ENCODE measurements at regions not wholly inside any gene's neighbourhood (a gene's known extent, or its start where the extent isn't known, plus 50 kb on each side); places are given as distances from the start of the nearest gene placed in this dataset.

DNA sequence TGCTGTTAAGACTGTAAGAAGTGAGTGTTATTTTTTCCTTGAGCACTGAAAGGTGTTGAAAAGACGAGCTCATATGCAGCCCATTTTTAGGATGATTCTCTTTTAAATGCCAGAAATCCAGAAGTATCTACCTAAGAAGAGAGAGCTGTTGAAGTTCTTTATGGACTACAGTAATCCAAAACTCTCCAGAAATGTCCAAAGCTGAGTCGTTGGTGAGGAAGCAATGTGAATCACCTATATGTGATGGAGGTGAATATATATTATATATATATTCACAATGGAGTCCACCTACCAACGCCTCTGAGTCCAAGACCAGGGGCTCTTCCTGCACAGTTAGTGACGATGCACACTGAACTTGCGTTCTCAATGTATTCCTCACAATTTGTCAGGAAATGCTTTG is 252.7 kb upstream of the PITRM1 start:
- Histone ChIP-seq H3K27me3 (ENCODE audit: insufficient read depth, low read length) (0 out of 2 replicates have a peak, but pooled peaks cover 3% of the 10 kb centered on the region), H3F3A (ENCODE audit: insufficient read depth, low read length) (no peaks in the 10 kb centered on the region), H3K79me2 (ENCODE audit: insufficient read depth, low read length) (no peaks in the 10 kb centered on the region), H3K9me3 (ENCODE audit: low read length) (no peaks in the 10 kb centered on the region), H3K9me2 (ENCODE audit: low read depth, low read length) (no peaks in the 10 kb centered on the region), H3K9ac (ENCODE audit: low read length) (no peak overlapping the region), H3K27ac (ENCODE audit: low read depth, low read length, poor library complexity, severe bottlenecking) (no peak overlapping the region), H3K4me1 (ENCODE audit: insufficient read depth, low read length, severe bottlenecking) (no peaks in the 10 kb centered on the region), H3K4me2 (ENCODE audit: low read length) (no peak overlapping the region), H4K20me1 (ENCODE audit: insufficient read depth, low read length) (no peaks in the 10 kb centered on the region), H2AFZ (ENCODE audit: low read length) (no peak overlapping the region), H3K36me3 (ENCODE audit: insufficient read depth, low read length) (no peaks in the 10 kb centered on the region), H3K4me3 (ENCODE audit: low read depth, low read length, poor library complexity, severe bottlenecking) (no peak overlapping the region)
- TF ChIP-seq, protein P1, sequence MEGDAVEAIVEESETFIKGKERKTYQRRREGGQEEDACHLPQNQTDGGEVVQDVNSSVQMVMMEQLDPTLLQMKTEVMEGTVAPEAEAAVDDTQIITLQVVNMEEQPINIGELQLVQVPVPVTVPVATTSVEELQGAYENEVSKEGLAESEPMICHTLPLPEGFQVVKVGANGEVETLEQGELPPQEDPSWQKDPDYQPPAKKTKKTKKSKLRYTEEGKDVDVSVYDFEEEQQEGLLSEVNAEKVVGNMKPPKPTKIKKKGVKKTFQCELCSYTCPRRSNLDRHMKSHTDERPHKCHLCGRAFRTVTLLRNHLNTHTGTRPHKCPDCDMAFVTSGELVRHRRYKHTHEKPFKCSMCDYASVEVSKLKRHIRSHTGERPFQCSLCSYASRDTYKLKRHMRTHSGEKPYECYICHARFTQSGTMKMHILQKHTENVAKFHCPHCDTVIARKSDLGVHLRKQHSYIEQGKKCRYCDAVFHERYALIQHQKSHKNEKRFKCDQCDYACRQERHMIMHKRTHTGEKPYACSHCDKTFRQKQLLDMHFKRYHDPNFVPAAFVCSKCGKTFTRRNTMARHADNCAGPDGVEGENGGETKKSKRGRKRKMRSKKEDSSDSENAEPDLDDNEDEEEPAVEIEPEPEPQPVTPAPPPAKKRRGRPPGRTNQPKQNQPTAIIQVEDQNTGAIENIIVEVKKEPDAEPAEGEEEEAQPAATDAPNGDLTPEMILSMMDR (IDR thresholded peaks at IDR 0.05; ENCODE audit: low read length): no peak
- TF ChIP-seq EZH2 (IDR thresholded peaks at IDR 0.05; ENCODE audit: borderline replicate concordance, low read length): no peak

DNA sequence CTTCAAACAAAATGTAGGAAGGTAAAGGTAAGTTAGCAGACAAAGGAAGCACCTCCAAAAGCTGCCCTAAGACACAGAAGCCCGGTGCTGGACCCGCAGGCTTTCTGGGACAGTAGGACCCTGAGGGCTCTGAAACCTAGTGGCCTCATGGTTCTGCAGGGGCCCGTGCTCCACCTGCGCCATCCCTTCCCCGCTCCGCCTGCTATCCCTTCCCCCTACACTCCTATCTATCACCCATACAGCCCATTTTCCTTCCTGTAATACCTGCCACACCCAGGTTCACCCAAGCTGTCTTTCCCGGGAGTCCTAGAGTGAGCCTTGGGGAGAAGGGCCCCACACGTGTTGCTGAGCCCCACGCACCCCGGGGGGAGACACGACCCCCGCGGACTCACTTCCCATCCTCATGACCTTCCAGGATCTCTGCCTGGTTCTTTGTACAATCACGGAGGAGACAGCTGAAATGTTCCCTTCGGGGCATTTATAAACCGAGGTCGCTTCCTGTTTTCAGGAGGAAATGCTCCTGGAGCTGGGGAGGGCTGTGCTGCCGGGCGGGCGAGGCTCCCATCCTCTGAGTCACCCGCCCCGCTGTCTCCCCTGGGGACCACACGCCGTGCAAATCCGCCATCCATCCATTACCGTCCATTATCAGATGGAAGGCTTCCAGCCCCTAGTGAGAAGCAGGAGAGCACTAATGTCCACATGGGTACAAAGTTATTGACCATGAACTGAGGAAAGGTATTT is 251.7 kb upstream of the PITRM1 start:
- Histone ChIP-seq H3K27me3 (ENCODE audit: insufficient read depth, low read length) (0 out of 2 replicates have a peak, but pooled peaks cover 3% of the 10 kb centered on the region), H3F3A (ENCODE audit: insufficient read depth, low read length) (no peaks in the 10 kb centered on the region), H3K79me2 (ENCODE audit: insufficient read depth, low read length) (no peaks in the 10 kb centered on the region), H3K4me3 (ENCODE audit: low read depth, low read length, poor library complexity, severe bottlenecking) (no peak overlapping the region), H3K27ac (ENCODE audit: low read depth, low read length, poor library complexity, severe bottlenecking) (no peak overlapping the region), H3K4me1 (ENCODE audit: insufficient read depth, low read length, severe bottlenecking) (no peaks in the 10 kb centered on the region), H3K36me3 (ENCODE audit: insufficient read depth, low read length) (no peaks in the 10 kb centered on the region), H2AFZ (ENCODE audit: low read length) (no peak overlapping the region), H3K9me3 (ENCODE audit: low read length) (no peaks in the 10 kb centered on the region), H3K9ac (ENCODE audit: low read length) (no peak overlapping the region), H3K9me2 (ENCODE audit: low read depth, low read length) (no peaks in the 10 kb centered on the region), H4K20me1 (ENCODE audit: insufficient read depth, low read length) (no peaks in the 10 kb centered on the region), H3K4me2 (ENCODE audit: low read length) (no peak overlapping the region)
- TF ChIP-seq EZH2 (IDR thresholded peaks at IDR 0.05; ENCODE audit: borderline replicate concordance, low read length): no peak
- TF ChIP-seq, protein P1 (IDR thresholded peaks at IDR 0.05; ENCODE audit: low read length): no peak

DNA sequence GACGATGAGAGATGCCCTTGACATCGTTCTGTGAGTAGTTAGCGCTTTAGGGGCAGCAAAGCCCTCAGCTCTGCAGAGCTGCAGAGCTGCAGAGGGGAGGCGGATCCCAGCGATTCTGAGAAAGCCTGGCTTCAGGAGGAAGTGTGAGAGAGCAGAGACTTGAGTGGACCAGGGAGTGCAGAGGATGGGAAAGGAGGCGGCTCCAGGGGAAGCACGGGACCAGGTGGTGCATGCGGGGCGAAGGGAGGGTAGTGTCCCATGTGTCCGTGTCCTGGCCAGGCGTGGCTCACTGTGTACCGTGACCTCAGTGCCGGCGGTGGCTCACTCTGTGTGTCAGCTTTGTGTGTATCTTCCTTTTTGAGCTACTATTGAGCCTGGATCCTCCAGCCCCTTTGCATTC is 250.8 kb upstream of the PITRM1 start:
- no peak overlapping the region for H3K4me2 ChIP-seq (ENCODE audit: low read length)
- H3K4me3 ChIP-seq (ENCODE audit: low read depth, low read length, poor library complexity, severe bottlenecking): no peak overlapping the region
- H3K79me2 ChIP-seq (ENCODE audit: insufficient read depth, low read length): no peaks in the 10 kb centered on the region
- H3K9me2 ChIP-seq (ENCODE audit: low read depth, low read length): no peaks in the 10 kb centered on the region
- no peaks in the 10 kb centered on the region for H3F3A ChIP-seq (ENCODE audit: insufficient read depth, low read length)
- no peaks in the 10 kb centered on the region for H4K20me1 ChIP-seq (ENCODE audit: insufficient read depth, low read length)
- H3K9ac ChIP-seq (ENCODE audit: low read length): no peak overlapping the region
- no peaks in the 10 kb centered on the region for H3K4me1 ChIP-seq (ENCODE audit: insufficient read depth, low read length, severe bottlenecking)
- H3K27me3 ChIP-seq (ENCODE audit: insufficient read depth, low read length): 0 out of 2 replicates have a peak, but pooled peaks cover 3% of the 10 kb centered on the region
- no peak for TF ChIP-seq EZH2 (IDR thresholded peaks at IDR 0.05; ENCODE audit: borderline replicate concordance, low read length)
- TF ChIP-seq, protein P1 (IDR thresholded peaks at IDR 0.05; ENCODE audit: low read length): no peak
- no peak overlapping the region for H3K27ac ChIP-seq (ENCODE audit: low read depth, low read length, poor library complexity, severe bottlenecking)
- no peaks in the 10 kb centered on the region for H3K9me3 ChIP-seq (ENCODE audit: low read length)
- no peaks in the 10 kb centered on the region for H3K36me3 ChIP-seq (ENCODE audit: insufficient read depth, low read length)
- H2AFZ ChIP-seq (ENCODE audit: low read length): no peak overlapping the region
